ENCODE measurements at regions not wholly inside any gene's neighbourhood (a gene's known extent, or its start where the extent isn't known, plus 50 kb on each side); places are given as distances from the start of the nearest gene placed in this dataset.

DNA sequence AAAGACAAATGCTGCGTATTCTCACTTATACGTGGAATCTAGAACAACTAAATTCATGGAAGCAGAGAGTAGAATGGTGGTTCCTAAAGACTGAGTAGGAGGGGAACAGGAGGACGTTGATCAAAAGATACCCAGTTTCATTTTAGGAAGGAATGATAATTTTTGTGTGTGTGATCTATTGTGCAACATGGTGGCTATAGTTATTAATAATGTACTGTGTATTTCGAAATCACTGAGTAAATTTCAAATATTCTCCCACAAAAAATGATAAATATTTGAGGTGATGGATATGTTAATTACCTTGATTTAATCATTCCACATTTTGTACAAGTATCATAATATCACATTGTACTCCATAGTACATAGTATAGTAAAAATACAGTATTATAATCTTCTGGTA is 187.5 kb downstream of the MOXD1 start:
- FAIRE-seq (no peak), DNase-seq (ENCODE audit: low read depth, low spot score) (no peak)
- no peak for TF ChIP-seq EZH2 (IDR thresholded peaks at IDR 0.05; ENCODE audit: low read length)
- TF ChIP-seq, protein P1, sequence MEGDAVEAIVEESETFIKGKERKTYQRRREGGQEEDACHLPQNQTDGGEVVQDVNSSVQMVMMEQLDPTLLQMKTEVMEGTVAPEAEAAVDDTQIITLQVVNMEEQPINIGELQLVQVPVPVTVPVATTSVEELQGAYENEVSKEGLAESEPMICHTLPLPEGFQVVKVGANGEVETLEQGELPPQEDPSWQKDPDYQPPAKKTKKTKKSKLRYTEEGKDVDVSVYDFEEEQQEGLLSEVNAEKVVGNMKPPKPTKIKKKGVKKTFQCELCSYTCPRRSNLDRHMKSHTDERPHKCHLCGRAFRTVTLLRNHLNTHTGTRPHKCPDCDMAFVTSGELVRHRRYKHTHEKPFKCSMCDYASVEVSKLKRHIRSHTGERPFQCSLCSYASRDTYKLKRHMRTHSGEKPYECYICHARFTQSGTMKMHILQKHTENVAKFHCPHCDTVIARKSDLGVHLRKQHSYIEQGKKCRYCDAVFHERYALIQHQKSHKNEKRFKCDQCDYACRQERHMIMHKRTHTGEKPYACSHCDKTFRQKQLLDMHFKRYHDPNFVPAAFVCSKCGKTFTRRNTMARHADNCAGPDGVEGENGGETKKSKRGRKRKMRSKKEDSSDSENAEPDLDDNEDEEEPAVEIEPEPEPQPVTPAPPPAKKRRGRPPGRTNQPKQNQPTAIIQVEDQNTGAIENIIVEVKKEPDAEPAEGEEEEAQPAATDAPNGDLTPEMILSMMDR (optimal IDR thresholded peaks at IDR 0.05 in 1 of 3, IDR thresholded peaks at IDR 0.05 in 1 of 3, conservative IDR thresholded peaks at IDR 0.05 in 1 of 3; ENCODE audit: extremely low read depth in 1 of 3, insufficient read depth in 2 of 3, low read length in 3 of 3) = no peak
- H3K9ac ChIP-seq (ENCODE audit: control insufficient read depth, extremely low read depth, insufficient read depth, low read length) = no peak overlapping the region
- no peak overlapping the region for H3K27ac ChIP-seq (ENCODE audit: control insufficient read depth, insufficient read depth, low read length)
- dilution Hi-C loops (cut with MboI; ENCODE audit: extremely low pct_ligation_motif_present, low sequenced_read_pairs) = no loop called here
- no peak overlapping the region for H3K4me2 ChIP-seq (ENCODE audit: control insufficient read depth, extremely low read depth, insufficient read depth, low read depth, low read length)
- H3K9me1 ChIP-seq (ENCODE audit: control insufficient read depth, extremely low read depth, insufficient read depth, low read length) = no peaks in the 10 kb centered on the region
- peaks cover 6% of the 10 kb centered on the region for H3K4me1 ChIP-seq (ENCODE audit: control insufficient read depth, extremely low read depth, insufficient read depth, low read length)
- H3K79me2 ChIP-seq (ENCODE audit: control insufficient read depth, insufficient read depth, low read length) = no peaks in the 10 kb centered on the region
- H4K20me1 ChIP-seq (ENCODE audit: control insufficient read depth, extremely low read depth, insufficient read depth, low read length) = no peaks in the 10 kb centered on the region
- no peaks in the 10 kb centered on the region for H3K9me3 ChIP-seq (ENCODE audit: control insufficient read depth, low read depth, low read length)
- no peaks in the 10 kb centered on the region for H3K36me3 ChIP-seq (ENCODE audit: control insufficient read depth in 2 of 2, extremely low read depth in 1 of 2, insufficient read depth in 2 of 2, low read length in 2 of 2)
- H2AFZ ChIP-seq (ENCODE audit: control insufficient read depth, low read length) = no peak overlapping the region
- H3K27me3 ChIP-seq (ENCODE audit: control insufficient read depth, extremely low read depth, insufficient read depth, low read length) = no peaks in the 10 kb centered on the region
- no peak overlapping the region for H3K4me3 ChIP-seq (ENCODE audit: control insufficient read depth in 2 of 3, extremely low read depth in 1 of 3, insufficient read depth in 2 of 3, low read depth in 1 of 3, low read length in 3 of 3)

DNA sequence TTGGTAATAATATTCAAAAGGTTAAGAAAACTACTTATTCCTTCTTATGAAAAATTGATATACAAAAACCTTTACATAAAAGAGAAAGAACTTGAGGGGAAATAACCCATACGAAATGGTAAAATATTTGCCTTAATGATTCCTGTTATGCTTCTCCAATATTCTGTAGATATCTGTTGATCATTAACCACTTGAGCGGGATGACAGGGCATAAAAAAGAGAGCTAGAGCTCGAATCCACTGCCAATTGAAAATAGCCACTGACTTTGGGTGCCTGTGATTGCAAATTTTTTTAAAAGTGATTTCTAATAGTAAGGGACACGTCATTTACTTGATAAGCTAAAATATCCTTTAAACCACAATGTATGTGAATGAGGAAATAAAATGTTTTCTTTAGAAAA is 188.1 kb downstream of the MOXD1 start:
- no peak for FAIRE-seq
- Histone ChIP-seq H3K4me2 (ENCODE audit: control insufficient read depth, extremely low read depth, insufficient read depth, low read depth, low read length) (no peak overlapping the region), H3K9me1 (ENCODE audit: control insufficient read depth, extremely low read depth, insufficient read depth, low read length) (no peaks in the 10 kb centered on the region), H3K9me3 (ENCODE audit: control insufficient read depth, low read depth, low read length) (no peaks in the 10 kb centered on the region), H3K4me1 (ENCODE audit: control insufficient read depth, extremely low read depth, insufficient read depth, low read length) (peaks cover 6% of the 10 kb centered on the region), H4K20me1 (ENCODE audit: control insufficient read depth, extremely low read depth, insufficient read depth, low read length) (no peaks in the 10 kb centered on the region), H3K36me3 (ENCODE audit: control insufficient read depth in 2 of 2, extremely low read depth in 1 of 2, insufficient read depth in 2 of 2, low read length in 2 of 2) (no peaks in the 10 kb centered on the region), H3K4me3 (ENCODE audit: control insufficient read depth in 2 of 3, extremely low read depth in 1 of 3, insufficient read depth in 2 of 3, low read depth in 1 of 3, low read length in 3 of 3) (no peak overlapping the region), H3K27me3 (ENCODE audit: control insufficient read depth, extremely low read depth, insufficient read depth, low read length) (no peaks in the 10 kb centered on the region), H3K27ac (ENCODE audit: control insufficient read depth, insufficient read depth, low read length) (no peak overlapping the region), H2AFZ (ENCODE audit: control insufficient read depth, low read length) (no peak overlapping the region), H3K9ac (ENCODE audit: control insufficient read depth, extremely low read depth, insufficient read depth, low read length) (no peak overlapping the region), H3K79me2 (ENCODE audit: control insufficient read depth, insufficient read depth, low read length) (no peaks in the 10 kb centered on the region)
- no peak for TF ChIP-seq EZH2 (IDR thresholded peaks at IDR 0.05; ENCODE audit: low read length)
- dilution Hi-C loops (cut with MboI; ENCODE audit: extremely low pct_ligation_motif_present, low sequenced_read_pairs) = no loop called here
- no peak for DNase-seq (ENCODE audit: low read depth, low spot score)

DNA sequence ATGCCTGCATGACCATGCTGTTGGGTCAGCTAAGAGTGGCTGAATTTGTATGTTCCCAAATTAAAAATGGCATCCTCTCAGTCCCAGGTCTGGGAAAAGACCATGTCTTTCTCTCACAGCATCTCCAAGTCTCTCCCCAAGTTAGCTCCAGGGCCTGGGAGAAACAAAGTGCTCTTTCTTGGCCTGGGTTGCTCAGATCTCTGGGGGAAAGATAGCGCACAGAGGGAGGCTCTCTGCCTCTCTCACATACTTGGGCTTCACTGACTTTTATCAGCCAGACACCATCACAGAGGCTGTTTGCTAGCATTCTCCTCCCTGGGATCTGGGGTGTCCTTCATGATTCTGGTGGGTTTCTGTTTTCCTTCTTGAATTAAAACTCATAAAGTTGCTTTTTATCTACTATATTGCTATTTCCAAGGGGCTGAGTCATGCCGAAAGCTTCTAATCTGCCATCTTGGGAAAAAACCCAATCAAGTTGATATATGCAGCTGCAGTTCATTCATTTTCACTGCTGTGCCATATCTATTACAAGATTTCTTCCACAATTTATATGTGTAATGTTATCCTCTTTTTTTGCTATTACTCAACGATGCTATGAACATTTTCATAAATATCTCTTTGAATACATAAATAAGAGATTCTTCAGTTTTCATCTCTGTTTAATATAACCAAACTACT is 190.2 kb downstream of the MOXD1 start:
- no peak for FAIRE-seq

More for the DNA sequence above, 190.2 kb downstream of the MOXD1 start:
- TF ChIP-seq, protein P1 (optimal IDR thresholded peaks at IDR 0.05 in 1 of 3, IDR thresholded peaks at IDR 0.05 in 1 of 3, conservative IDR thresholded peaks at IDR 0.05 in 1 of 3; ENCODE audit: extremely low read depth in 1 of 3, insufficient read depth in 2 of 3, low read length in 3 of 3) = no peak
- no peak for TF ChIP-seq EZH2 (IDR thresholded peaks at IDR 0.05; ENCODE audit: low read length)
- H3K79me2 ChIP-seq (ENCODE audit: control insufficient read depth, insufficient read depth, low read length) = no peaks in the 10 kb centered on the region
- no peaks in the 10 kb centered on the region for H3K27me3 ChIP-seq (ENCODE audit: control insufficient read depth, extremely low read depth, insufficient read depth, low read length)
- H3K9ac ChIP-seq (ENCODE audit: control insufficient read depth, extremely low read depth, insufficient read depth, low read length) = no peak overlapping the region
- H3K4me2 ChIP-seq (ENCODE audit: control insufficient read depth, extremely low read depth, insufficient read depth, low read depth, low read length) = no peak overlapping the region
- DNase-seq (ENCODE audit: low read depth, low spot score) = no peak
- dilution Hi-C loops (cut with MboI; ENCODE audit: extremely low pct_ligation_motif_present, low sequenced_read_pairs) = no loop called here
- H2AFZ ChIP-seq (ENCODE audit: control insufficient read depth, low read length) = no peak overlapping the region
- H3K9me1 ChIP-seq (ENCODE audit: control insufficient read depth, extremely low read depth, insufficient read depth, low read length) = no peaks in the 10 kb centered on the region
- no peak overlapping the region for H3K4me3 ChIP-seq (ENCODE audit: control insufficient read depth in 2 of 3, extremely low read depth in 1 of 3, insufficient read depth in 2 of 3, low read depth in 1 of 3, low read length in 3 of 3)
- no peaks in the 10 kb centered on the region for H3K9me3 ChIP-seq (ENCODE audit: control insufficient read depth, low read depth, low read length)
- no peak overlapping the region for H3K27ac ChIP-seq (ENCODE audit: control insufficient read depth, insufficient read depth, low read length)
- H3K36me3 ChIP-seq (ENCODE audit: control insufficient read depth in 2 of 2, extremely low read depth in 1 of 2, insufficient read depth in 2 of 2, low read length in 2 of 2) = no peaks in the 10 kb centered on the region
- H3K4me1 ChIP-seq (ENCODE audit: control insufficient read depth, extremely low read depth, insufficient read depth, low read length) = peaks cover 6% of the 10 kb centered on the region
- no peaks in the 10 kb centered on the region for H4K20me1 ChIP-seq (ENCODE audit: control insufficient read depth, extremely low read depth, insufficient read depth, low read length)

Measured in keratinocyte (primary cell).